ENCODE measurements at regions not wholly inside any gene's neighbourhood (a gene's known extent, or its start where the extent isn't known, plus 50 kb on each side); places are given as distances from the start of the nearest gene placed in this dataset.
"Not testable (repeated sequence)": the region's sequence is repeated elsewhere in the genome, so short reads cannot be mapped to it uniquely, and the experiment has no call there.

DNA sequence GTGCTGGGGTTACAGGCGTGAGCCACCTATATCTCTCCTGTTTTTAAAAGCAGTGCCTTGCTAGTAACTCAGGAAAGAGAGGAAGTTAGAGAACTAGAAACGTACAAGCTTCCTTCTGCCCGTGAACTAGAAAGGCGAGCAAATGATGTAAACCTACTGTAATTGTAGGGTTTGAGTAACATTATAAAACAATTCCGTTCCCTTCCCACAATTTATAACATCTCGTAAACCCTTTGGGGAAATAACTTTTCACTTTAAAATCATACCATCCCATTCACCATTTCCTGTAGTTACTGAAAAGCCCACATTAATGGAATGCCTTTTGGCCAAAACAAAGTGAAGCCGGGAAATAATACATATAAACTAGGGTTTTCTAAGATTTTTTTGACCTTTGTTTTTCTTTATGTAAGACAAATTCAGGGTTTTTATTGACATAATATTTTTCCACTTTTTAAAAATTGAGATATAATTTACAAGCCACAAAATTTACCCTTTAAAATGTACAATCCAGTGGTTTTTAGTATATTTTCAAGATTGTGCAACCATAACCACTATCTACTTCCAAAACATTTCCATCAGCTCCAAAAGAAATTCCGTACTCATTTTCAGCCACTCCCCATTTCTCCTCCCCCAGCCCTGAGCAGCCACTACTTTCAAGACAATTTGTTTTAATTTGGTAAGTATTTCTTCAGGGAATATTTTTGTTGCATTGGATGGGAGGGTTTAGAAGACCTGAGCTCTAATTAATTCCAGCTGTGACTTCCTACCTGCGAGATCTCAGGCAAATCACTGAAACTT is 175.1 kb upstream of the PDE10A start:
- Histone ChIP-seq H3K9ac (ENCODE audit: low read length in 3 of 3) (no peak overlapping the region), H3K9me3 (ENCODE audit: control insufficient read depth in 2 of 3, insufficient read depth in 1 of 3, low read length in 3 of 3) (no peaks in the 10 kb centered on the region), H3K4me1 (ENCODE audit: control insufficient read depth in 2 of 3, insufficient read depth in 2 of 3, low read depth in 1 of 3, low read length in 3 of 3) (peaks cover 0 to 13% (median 6%) of the 10 kb centered on the region in 3 donors), H3K36me3 (ENCODE audit: control insufficient read depth in 2 of 3, insufficient read depth in 3 of 3, low read length in 3 of 3) (no peaks in the 10 kb centered on the region), H3K27me3 (ENCODE audit: control insufficient read depth, insufficient read depth, low read length) (no peaks in the 10 kb centered on the region), H3K27ac (ENCODE audit: low read depth in 2 of 2, low read length in 2 of 2) (no peak overlapping the region), H3K4me3 (ENCODE audit: low read length in 3 of 3) (no peak overlapping the region)
- DNase-seq: no peak
- intact Hi-C loops (cut with DNase I): no loop called here
- TF ChIP-seq, protein P1, sequence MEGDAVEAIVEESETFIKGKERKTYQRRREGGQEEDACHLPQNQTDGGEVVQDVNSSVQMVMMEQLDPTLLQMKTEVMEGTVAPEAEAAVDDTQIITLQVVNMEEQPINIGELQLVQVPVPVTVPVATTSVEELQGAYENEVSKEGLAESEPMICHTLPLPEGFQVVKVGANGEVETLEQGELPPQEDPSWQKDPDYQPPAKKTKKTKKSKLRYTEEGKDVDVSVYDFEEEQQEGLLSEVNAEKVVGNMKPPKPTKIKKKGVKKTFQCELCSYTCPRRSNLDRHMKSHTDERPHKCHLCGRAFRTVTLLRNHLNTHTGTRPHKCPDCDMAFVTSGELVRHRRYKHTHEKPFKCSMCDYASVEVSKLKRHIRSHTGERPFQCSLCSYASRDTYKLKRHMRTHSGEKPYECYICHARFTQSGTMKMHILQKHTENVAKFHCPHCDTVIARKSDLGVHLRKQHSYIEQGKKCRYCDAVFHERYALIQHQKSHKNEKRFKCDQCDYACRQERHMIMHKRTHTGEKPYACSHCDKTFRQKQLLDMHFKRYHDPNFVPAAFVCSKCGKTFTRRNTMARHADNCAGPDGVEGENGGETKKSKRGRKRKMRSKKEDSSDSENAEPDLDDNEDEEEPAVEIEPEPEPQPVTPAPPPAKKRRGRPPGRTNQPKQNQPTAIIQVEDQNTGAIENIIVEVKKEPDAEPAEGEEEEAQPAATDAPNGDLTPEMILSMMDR (IDR thresholded peaks at IDR 0.05; ENCODE audit: borderline replicate concordance, extremely low read depth, insufficient read depth): no peak
- FAIRE-seq: no peak

DNA sequence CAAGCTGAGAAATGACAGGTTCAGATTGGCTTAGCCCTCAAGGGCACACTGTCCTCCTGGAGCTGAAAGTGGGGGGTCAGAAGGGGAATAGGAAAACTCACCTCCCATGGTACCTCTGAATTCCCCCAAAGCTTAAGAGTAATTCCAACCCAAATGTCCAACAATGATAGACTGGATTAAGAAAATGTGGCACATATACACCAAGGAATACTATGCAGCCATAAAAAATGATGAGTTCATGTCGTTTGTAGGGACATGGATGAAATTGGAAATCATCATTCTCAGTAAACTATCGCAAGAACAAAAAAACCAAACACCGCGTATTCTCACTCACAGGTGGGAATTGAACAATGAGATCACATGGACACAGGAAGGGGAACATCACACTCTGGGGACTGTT is 173.6 kb upstream of the PDE10A start:
- DNase-seq; H3K9me3 ChIP-seq (ENCODE audit: control insufficient read depth in 2 of 3, insufficient read depth in 1 of 3, low read length in 3 of 3); H3K36me3 ChIP-seq (ENCODE audit: control insufficient read depth in 2 of 3, insufficient read depth in 3 of 3, low read length in 3 of 3); FAIRE-seq; H3K27me3 ChIP-seq (ENCODE audit: control insufficient read depth, insufficient read depth, low read length); H3K9ac ChIP-seq (ENCODE audit: low read length in 3 of 3); intact Hi-C loops (cut with DNase I); H3K4me3 ChIP-seq (ENCODE audit: low read length in 3 of 3); H3K27ac ChIP-seq (ENCODE audit: low read depth in 2 of 2, low read length in 2 of 2): not testable (repeated sequence)
- H3K4me1 ChIP-seq (ENCODE audit: control insufficient read depth in 2 of 3, insufficient read depth in 2 of 3, low read depth in 1 of 3, low read length in 3 of 3): peaks cover 3 to 21% (median 5%) of the 10 kb centered on the region in 3 donors

DNA sequence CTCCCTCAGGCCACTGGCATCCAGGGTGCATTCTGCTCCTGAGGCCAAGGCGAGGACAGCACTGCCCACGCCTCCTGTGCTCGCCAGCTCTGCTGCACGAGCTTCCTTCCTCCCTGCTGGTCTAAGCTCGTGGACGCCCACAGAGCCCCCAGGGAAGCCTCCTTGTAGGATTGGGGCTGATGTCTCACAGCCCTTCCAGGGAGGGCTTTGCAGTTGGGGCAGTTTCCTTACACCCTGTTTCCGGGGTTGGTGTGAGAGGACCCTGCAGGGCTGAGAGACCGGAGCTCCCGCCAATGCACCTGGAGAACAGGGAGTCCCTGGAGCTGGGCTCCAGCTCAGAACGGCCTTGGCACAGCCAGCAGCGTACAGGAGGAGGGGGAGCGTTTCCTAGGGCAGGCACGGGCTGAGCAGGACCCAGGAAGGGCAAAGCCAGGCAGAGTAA is 172.4 kb upstream of the PDE10A start:
- intact Hi-C loops (cut with DNase I): no loop called here
- DNase-seq (no peak), FAIRE-seq (no peak)
- no peaks in the 10 kb centered on the region for H3K36me3 ChIP-seq (ENCODE audit: control insufficient read depth in 2 of 3, insufficient read depth in 3 of 3, low read length in 3 of 3)
- H3K27me3 ChIP-seq (ENCODE audit: control insufficient read depth, insufficient read depth, low read length): no peaks in the 10 kb centered on the region
- H3K4me1 ChIP-seq (ENCODE audit: control insufficient read depth in 2 of 3, insufficient read depth in 2 of 3, low read depth in 1 of 3, low read length in 3 of 3): peaks cover 3 to 21% (median 5%) of the 10 kb centered on the region in 3 donors
- H3K9me3 ChIP-seq (ENCODE audit: control insufficient read depth in 2 of 3, insufficient read depth in 1 of 3, low read length in 3 of 3): no peaks in the 10 kb centered on the region
- TF ChIP-seq, protein P1 (IDR thresholded peaks at IDR 0.05; ENCODE audit: borderline replicate concordance, extremely low read depth, insufficient read depth): no peak
- H3K9ac ChIP-seq (ENCODE audit: low read length in 3 of 3): peak overlapping the region in 1 of 3 donors; percentile 20
- H3K4me3 ChIP-seq (ENCODE audit: low read length in 3 of 3): peak overlapping the region in 1 of 3 donors; percentile 7
- H3K27ac ChIP-seq (ENCODE audit: low read depth in 2 of 2, low read length in 2 of 2): peak overlapping the region in 1 of 2 donors; percentile 40

DNA sequence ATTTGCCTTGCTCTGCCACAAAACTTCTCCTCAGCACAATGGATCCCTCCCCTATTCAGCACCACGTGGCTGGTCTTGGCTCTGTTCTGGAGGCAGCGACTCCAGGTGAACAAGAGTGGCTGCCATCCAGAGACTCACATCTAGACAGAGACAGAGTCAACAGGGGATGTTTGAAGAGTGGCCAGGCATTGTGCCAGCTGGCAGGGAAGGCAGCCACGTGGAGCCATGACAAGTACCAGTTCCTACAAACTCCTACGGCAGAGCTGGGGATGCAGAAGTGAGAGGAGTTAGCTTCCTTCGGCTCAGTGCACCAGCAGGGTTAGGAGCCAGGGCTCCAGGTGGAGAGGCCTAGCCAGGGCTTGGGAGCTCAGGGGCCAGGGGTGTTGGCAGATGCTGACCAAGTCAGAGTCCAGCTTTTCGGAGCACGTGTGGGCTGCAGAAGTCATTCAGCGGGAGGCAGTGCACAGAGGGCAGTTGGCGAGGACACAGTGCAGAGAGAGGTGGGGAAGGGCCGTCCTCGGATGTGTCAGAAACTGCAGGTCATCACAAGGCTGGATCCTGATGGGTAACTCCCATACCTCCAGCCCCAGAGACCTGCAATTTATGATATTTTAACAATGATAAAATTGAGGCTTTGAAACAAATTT is 171.7 kb upstream of the PDE10A start:
- Histone ChIP-seq H3K36me3 (ENCODE audit: control insufficient read depth in 2 of 3, insufficient read depth in 3 of 3, low read length in 3 of 3) (no peaks in the 10 kb centered on the region), H3K4me1 (ENCODE audit: control insufficient read depth in 2 of 3, insufficient read depth in 2 of 3, low read depth in 1 of 3, low read length in 3 of 3) (peaks cover 3 to 21% (median 5%) of the 10 kb centered on the region in 3 donors), H3K9ac (ENCODE audit: low read length in 3 of 3) (no peak overlapping the region), H3K27me3 (ENCODE audit: control insufficient read depth, insufficient read depth, low read length) (no peaks in the 10 kb centered on the region), H3K9me3 (ENCODE audit: control insufficient read depth in 2 of 3, insufficient read depth in 1 of 3, low read length in 3 of 3) (no peaks in the 10 kb centered on the region), H3K27ac (ENCODE audit: low read depth in 2 of 2, low read length in 2 of 2) (peak overlapping the region in 1 of 2 donors; percentile 58), H3K4me3 (ENCODE audit: low read length in 3 of 3) (no peak overlapping the region)
- DNase-seq (no peak), FAIRE-seq (no peak)
- TF ChIP-seq, protein P1 (IDR thresholded peaks at IDR 0.05; ENCODE audit: borderline replicate concordance, extremely low read depth, insufficient read depth): no peak
- intact Hi-C loops (cut with DNase I): no loop called here

Data from kidney (tissue), 13 donors.